ENCODE measurements at regions not wholly inside any gene's neighbourhood (a gene's known extent, or its start where the extent isn't known, plus 50 kb on each side); places are given as distances from the start of the nearest gene placed in this dataset.

GRCh38 chr2:217399291-217399690 is 539.4 kb upstream of the TNP1 start:
- no peak for DNase-seq

GRCh38 chr2:217398860-217399259 is 539.0 kb upstream of the TNP1 start:
- DNase-seq = no peak

GRCh38 chr2:217398101-217398500 is 538.2 kb upstream of the TNP1 start:
- no peak for DNase-seq

GRCh38 chr2:217396586-217396985 is 536.7 kb upstream of the TNP1 start:
- DNase-seq = no peak

- no peak for DNase-seq
Observed at GRCh38 chr2:217396165-217396564, 536.3 kb upstream of the TNP1 start.

GRCh38 chr2:217394510-217395351 is 534.9 kb upstream of the TNP1 start:
- DNase-seq = no peak

GRCh38 chr2:217393585-217394032 is 533.7 kb upstream of the TNP1 start:
- DNase-seq = no peak

- DNase-seq = no peak
Observed at GRCh38 chr2:217392930-217393584, 533.2 kb upstream of the TNP1 start.

- DNase-seq = no peak
Observed at GRCh38 chr2:217387776-217388387, 528.0 kb upstream of the TNP1 start.

GRCh38 chr2:217386041-217386440 is 526.2 kb upstream of the TNP1 start:
- no peak for DNase-seq

GRCh38 chr2:217383620-217384019 is 523.8 kb upstream of the TNP1 start:
- no peak for DNase-seq

GRCh38 chr2:217382794-217383193 is 522.9 kb upstream of the TNP1 start:
- no peak for DNase-seq

GRCh38 chr2:217379807-217380206 is 519.9 kb upstream of the TNP1 start:
- no peak for DNase-seq

GRCh38 chr2:217372794-217373193 is 512.9 kb upstream of the TNP1 start:
- DNase-seq = no peak

- no peak for DNase-seq
Observed at GRCh38 chr2:217371781-217372213, 511.9 kb upstream of the TNP1 start.

- DNase-seq = no peak
Observed at GRCh38 chr2:217370391-217370790, 510.5 kb upstream of the TNP1 start.

- DNase-seq = no peak
Observed at GRCh38 chr2:217367464-217367863, 507.6 kb upstream of the TNP1 start.

GRCh38 chr2:217366966-217367365 is 507.1 kb upstream of the TNP1 start:
- no peak for DNase-seq

- DNase-seq = no peak
Observed at GRCh38 chr2:217366266-217366895, 506.5 kb upstream of the TNP1 start.

GRCh38 chr2:217365656-217366055 is 505.8 kb upstream of the TNP1 start:
- DNase-seq = no peak

- no peak for DNase-seq
Observed at GRCh38 chr2:217364224-217364623, 504.4 kb upstream of the TNP1 start.

- no peak for DNase-seq
Observed at GRCh38 chr2:217363470-217363869, 503.6 kb upstream of the TNP1 start.

GRCh38 chr2:217362710-217363109 is 502.8 kb upstream of the TNP1 start:
- DNase-seq = no peak
